HG03575 (cell line): ENCODE measurements at regions not wholly inside any gene's neighbourhood (a gene's known extent, or its start where the extent isn't known, plus 50 kb on each side); places are given as distances from the start of the nearest gene placed in this dataset.

Source experiments
- ATAC-seq: cut with Tn5 transposase; IDR thresholded peaks from one replicate; pipeline ENCODE4 v1.9.1; 2021; ENCODE audit not compliant: unreplicated experiment, insufficient number of reproducible peaks, low FRiP score; ENCODE audit errors: extremely low read depth

DNA sequence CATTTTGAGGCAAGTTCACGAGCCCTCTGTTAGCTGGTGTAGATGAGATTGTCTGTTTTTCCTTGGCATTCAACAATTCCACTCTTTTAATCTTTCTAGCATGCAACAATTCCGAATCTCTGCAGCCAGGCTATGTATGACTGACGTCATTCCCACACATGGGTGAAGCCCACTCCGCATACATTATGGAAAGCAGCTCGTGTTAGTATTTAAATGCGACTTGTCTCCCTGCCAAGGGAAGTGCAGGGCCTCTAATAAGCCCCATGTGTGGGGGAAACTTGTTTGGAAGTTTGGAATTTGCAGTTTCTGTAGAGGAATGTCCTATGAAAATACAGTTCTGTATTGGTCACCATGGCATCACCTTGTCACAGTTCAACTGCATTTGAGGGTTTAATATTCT lies 146.0 kb upstream of the FBXL7 start:
- ATAC-seq, result no peak

DNA sequence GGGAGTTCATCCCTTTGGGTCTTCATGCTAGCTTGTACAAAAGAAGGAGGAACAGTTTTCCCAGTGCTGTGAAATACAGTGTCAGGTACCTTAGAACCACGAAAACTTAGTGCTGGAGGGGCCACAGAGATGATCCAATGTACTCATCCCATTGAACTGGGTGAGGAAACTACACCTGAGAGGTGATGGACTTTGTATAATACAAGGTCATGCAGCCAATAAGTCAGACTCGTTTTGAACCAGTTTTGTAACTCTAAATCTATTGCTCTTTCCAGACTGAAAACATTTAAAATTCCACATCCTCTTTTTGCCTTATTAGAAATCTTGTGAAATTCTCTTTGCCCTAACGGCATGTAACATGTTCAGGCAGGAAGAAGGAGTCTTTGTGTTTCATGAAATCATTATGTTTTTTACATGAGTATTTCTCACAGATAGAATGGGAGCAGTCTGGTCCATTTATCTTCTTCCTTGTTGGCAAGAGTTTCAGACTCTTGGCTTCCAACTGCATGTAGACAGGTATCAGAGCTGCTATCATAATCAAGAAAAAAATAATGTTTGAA lies 146.8 kb upstream of the FBXL7 start:
- no peak for ATAC-seq

GRCh38 chr5:15350614-15351013 lies 149.4 kb upstream of the FBXL7 start:
- no peak for ATAC-seq

DNA sequence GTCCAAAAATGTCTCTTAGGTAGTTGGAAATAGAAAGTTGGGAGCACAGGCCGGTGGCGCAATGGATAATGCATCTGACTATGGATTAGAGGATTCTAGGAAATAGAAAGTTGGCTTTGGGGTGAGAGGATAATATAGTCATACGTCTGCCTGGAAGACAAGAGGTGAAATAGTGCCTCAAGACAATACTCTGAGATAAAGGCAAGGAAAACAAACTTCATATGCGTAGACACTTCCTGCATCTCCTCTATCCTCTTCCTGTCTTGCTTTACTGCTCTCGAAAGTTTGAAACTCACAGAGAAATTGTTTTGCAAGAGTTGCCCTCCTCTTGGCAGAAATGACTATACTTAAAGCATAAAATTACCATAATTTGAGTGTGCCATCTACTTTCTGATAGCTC lies 153.2 kb upstream of the FBXL7 start:
- no peak for ATAC-seq

DNA sequence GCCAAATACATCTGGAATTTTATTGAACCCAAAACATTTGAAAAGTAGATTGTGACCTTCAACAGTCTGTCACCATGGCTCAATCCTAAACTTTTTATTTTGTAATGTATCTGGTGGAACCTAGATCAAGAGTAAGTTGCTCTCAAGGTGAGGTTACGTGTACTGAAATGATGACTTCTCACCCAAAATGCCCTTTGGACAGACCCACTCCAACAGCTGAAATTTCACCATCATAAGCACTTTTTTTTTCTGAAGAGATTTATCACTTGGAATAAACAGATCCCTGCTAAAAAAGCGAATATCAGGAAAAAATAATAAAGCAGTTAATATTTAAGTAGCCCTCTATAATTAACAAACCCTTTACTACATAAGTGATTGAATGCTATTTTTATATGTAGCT lies 155.0 kb upstream of the FBXL7 start:
- ATAC-seq, result no peak

GRCh38 chr5:15338546-15338945 lies 161.4 kb upstream of the FBXL7 start:
- no peak for ATAC-seq

GRCh38 chr5:15334551-15335266 lies 165.3 kb upstream of the FBXL7 start:
- no peak for ATAC-seq

DNA sequence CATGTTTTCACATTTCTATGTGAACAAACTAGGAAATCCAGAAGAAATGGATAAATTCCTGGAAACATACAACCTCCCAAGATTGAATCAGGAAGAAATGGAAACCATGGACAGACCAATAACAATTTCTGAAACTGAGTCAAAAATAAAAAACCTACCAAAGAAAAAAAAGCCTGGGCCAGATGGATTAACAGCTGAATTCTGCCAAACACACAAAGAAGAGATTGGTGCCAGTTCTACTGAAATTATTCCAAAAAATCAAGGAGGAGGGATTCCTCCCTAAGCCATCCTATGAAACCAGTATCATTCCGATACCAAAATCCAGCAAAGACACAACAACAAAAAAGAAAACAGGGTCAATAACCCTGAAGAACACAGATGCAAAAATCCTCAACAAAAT lies 166.9 kb upstream of the FBXL7 start:
- ATAC-seq, result no peak

- ATAC-seq, result no peak
These were observed 173.0 kb upstream of the FBXL7 start for GRCh38 chr5:15326932-15327331.

DNA sequence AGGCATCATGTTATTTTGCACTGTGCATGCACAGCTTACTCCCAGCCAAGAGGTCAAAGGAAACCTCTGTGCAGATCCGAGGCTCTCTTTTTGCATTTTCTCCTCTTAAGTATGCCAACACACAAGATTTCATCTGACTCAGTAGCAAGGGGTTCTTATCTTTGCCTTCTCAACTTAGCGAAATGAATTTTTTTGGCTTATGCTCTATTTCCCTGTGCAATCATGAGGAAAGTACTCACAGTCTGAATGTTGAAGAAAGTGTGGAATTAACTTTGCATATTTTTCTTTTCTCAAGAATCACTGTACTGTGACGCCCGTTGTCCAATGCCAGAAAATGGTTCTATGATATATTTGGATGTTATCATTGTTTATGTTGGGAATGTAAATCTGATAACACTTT lies 173.5 kb upstream of the FBXL7 start:
- ATAC-seq, result no peak

DNA sequence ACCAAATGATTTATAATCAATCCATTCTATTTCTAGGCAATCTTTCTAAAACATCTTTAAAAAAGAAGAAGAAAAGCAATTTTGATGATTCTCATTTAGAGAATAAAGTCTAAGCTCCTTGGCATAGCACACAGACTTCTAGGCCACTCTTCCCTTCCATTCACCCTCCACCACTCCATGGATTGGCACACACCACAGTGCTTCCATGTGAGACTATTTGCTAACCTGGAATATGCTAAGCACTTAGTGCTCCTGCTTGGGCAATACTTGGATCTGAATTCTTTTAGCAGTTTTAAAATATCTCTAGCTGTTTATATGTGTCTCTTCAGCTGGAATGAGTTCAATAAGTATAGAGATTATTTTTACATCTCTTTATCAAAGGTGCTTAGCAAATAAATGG lies 177.6 kb upstream of the FBXL7 start:
- no peak for ATAC-seq

DNA sequence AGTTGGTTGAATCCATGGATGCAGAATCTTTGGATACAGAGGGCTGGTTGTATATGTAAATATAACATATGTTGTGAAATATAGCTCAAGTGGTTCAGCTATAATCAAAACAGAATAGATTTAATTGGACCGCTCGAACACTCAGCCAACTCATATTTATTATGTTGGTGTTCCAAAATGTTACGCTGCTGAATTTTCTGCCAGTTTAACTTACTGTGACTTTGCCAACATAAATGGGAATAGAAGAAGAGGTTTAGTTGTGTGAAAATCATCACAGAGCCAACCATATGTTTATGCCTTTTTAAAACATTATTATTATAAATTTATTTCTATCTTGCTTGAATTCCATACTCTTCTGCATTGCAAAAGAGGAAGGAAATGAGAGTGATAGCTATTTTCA lies 178.2 kb upstream of the FBXL7 start:
- ATAC-seq, result no peak

DNA sequence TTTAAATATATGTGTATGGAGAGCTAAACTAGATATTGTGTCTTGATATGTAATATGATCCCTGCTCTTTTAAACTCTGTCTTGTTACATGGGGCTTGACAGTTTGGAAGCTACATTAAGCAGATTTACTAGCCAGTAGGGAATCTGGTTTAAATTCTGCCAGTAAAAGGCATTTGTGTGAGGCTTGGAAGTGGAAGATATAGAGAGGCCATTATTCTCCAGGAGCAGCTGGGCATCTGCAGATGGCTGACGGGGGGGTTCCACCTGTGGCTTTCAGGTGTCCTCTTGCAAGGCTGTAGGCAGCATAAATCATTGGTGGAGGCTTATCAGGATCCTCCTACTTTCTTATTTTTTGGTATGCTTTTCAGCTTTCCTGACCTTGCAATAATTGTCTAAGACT lies 179.1 kb upstream of the FBXL7 start:
- no peak for ATAC-seq

- no peak for ATAC-seq
These were observed 194.8 kb upstream of the FBXL7 start for GRCh38 chr5:15304914-15305834.

DNA sequence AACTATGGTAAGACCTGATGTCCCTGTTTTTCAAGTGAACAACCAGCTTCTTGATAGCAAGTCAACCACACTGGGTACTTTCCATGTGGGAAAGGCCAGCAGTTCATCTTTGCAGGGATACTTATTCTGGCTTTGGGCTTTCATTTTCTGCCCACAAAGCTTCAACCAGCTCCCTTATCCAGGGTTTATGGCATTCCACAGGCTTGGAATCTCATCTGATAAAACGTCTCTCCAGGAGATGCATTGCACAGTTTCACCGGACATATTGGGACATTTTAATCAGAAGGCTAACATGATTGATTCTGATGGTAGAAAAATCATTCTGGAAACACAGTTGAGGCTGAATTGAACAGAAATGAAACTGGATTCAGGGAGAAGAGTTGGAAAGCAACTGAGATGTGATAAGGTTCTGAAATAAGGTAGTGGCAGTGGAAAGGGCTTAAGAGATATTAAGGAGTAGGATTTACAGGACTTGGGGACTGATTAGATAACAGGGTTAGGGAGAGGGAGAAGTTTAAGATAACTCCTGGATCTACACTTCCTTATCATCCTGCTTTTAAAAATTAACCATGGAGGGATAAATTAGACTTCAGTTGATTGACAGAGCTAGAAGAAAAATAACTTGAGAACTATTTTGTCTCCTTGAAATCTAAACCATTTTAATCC lies 195.8 kb upstream of the FBXL7 start:
- no peak for ATAC-seq

DNA sequence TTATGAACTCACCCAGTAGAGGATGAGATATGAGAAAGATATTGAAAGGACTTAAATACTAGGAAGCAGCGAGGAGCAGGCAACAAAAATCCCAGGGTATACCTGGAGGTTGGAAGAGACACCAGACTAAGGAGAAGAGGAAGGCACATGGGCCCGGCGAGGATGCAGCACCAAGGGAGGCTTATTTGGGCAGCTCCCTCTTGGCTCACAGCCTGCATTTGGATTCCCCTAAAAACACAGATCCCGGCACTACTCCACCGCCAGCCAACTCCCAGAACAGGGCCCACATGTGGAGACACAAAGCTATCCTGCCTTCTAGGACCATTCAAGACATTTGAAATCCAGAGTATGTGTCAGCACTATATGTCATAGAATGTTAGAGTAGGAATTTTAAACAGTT lies 199.8 kb upstream of the FBXL7 start:
- ATAC-seq, result no peak

DNA sequence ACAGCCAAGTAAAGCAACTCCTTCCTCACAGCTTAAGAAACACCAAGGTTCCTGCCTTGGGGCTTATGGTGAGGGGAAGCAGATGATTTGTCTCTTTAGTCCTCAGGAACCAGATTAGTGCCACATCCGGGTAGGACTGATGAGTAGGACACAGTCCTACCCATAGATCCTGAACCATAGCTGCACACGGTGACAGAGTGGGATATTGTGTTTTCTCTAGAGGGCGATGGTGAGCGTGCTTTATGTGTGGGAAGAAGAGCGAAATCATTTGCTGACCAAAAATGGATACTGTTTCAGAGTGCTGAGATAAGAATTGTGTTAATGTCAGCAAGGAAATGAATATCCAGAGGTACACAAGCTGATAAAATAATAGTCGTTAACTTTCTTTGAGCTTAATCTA lies 209.0 kb upstream of the FBXL7 start:
- no peak for ATAC-seq

DNA sequence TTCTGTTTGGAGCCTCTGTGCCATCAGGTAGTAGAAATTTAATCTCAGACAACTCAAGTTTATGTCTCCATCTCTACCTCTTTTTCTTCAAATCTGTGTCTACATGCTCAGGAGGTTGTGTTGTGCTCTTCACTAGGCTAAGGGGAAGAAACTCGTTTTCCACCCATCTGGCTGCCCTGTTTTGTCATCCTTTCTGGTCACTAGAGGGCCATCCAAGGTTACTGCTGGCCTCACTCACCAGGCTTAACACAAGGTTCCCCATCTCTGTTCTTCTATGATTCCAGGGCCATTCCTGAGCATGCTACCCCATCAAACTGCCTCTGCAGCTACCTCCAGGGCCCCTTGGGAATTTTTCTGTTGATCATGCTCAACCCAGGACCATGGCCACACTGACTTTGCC lies 213.3 kb upstream of the FBXL7 start:
- no peak for ATAC-seq

DNA sequence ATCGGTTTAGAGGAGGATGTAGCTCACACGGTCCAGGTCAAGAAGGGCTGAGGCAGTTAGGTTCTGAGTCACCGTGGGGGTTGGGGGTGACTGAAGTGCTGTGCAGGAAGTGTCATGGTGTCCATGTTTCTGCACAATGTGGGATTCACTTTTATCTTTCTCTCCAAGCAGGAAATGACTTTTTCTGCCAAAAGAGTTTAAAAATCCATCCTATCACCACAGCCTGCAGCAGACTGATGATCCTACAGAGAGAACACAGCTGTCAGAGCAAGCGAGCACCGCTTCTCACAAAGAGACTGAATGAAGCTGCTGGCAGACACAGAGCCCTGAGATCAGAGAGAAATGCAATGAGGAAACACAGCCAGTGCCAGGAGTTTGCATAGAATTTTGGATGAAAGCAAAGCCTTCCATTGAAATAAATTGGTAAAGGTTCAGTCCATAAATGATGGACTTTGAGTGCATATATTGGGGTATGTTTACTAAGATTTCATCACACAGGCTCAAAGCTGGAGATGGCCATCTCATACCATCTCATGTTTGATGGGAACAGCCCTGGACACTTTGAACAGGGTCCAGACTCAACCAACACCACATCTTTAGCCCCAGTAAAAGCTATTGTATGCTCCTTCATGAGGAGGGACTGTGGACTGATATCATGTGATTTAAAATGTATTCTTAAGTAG lies 213.9 kb upstream of the FBXL7 start:
- no peak for ATAC-seq
